OCI-LY3 (cell line): ENCODE measurements at regions not wholly inside any gene's neighbourhood (a gene's known extent, or its start where the extent isn't known, plus 50 kb on each side); places are given as distances from the start of the nearest gene placed in this dataset.

Source experiments
- H2AFZ ChIP-seq: fragments of 200-600, 300-600 bp; shearing (Covaris generic); 2 replicates; pipeline ENCODE4 v1.6.0; 2014; ENCODE audit warnings: antibody characterized with exemption, low read depth, low read length
- H3K27ac ChIP-seq: fragments of 200-600, 300-600 bp; sonication (generic); 2 replicates; pipeline ENCODE4 v1.5.1; 2014; ENCODE audit warnings: mild to moderate bottlenecking, low read length, moderate library complexity, mixed read lengths
- H3K27me3 ChIP-seq: fragments of 200-600, 300-600 bp; sonication (generic); 2 replicates; pipeline ENCODE4 v1.6.1; 2014; ENCODE audit warnings: low read depth, low read length, mixed read lengths
- H3K36me3 ChIP-seq: fragments of 200-600, 300-600 bp; sonication (generic); replicated peaks from 2 replicates; pipeline ENCODE3; 2014; ENCODE audit warnings: low read depth, low read length, mixed read lengths
- H3K4me1 ChIP-seq: fragments of 300-600, 200-600 bp; sonication (generic); 2 replicates; pipeline ENCODE4 v1.6.1; 2014; ENCODE audit warnings: low read length, mixed read lengths
- H3K4me2 ChIP-seq: fragments of 200-600, 300-600 bp; sonication (generic); 2 replicates; pipeline ENCODE4 v1.6.1; 2014; ENCODE audit warnings: low read length, mixed read lengths
- H3K4me3 ChIP-seq: fragments of 300-600, 200-600 bp; sonication (generic); 2 replicates; pipeline ENCODE4 v1.5.1; 2014; ENCODE audit warnings: antibody characterized with exemption, mild to moderate bottlenecking, low read length, moderate library complexity
- H3K79me2 ChIP-seq: fragments of 300-600, 200-600 bp; shearing (Covaris generic); 2 replicates; pipeline ENCODE4 v1.6.1; 2014; ENCODE audit warnings: mild to moderate bottlenecking, low read length, mixed read lengths
- H3K9ac ChIP-seq: fragments of 300-600, 200-600 bp; shearing (Covaris generic); 2 replicates; pipeline ENCODE4 v1.6.0; 2014; ENCODE audit warnings: mild to moderate bottlenecking, low read length, moderate library complexity
- H3K9me3 ChIP-seq: fragments of 200-600, 300-600 bp; shearing (Covaris generic); 2 replicates; pipeline ENCODE4 v1.6.1; 2014; ENCODE audit warnings: low read length, mixed read lengths; ENCODE audit not compliant: insufficient read depth
- H4K20me1 ChIP-seq: fragments of 200-600, 300-600 bp; sonication (generic); 2 replicates; pipeline ENCODE4 v1.6.1; 2016; ENCODE audit warnings: low read length, mixed read lengths; ENCODE audit not compliant: insufficient read depth
- CTCF ChIP-seq: fragments of 200-600, 300-600 bp; sonication (generic); IDR thresholded peaks from 2 replicates; pipeline ENCODE4 v1.5.1; 2014; ENCODE audit warnings: antibody characterized with exemption, low read length, low read depth
- EZH2phosphoT487 ChIP-seq: fragments of 200-600 bp; shearing (Covaris generic); IDR thresholded peaks from 2 replicates; pipeline ENCODE4 v1.6.1; 2018; ENCODE audit warnings: antibody characterized with exemption, mixed run types, low read depth

- H3K27me3 ChIP-seq = no peaks in the 10 kb centered on the region
- no peaks in the 10 kb centered on the region for H3K36me3 ChIP-seq
- no peak overlapping the region for H3K9ac ChIP-seq
Observed at GRCh38 chr2:53021292-53021691, 746.3 kb upstream of the CHAC2 start.

GRCh38 chr2:53018825-53019425 lies 748.7 kb upstream of the CHAC2 start:
- Histone ChIP-seq H3K79me2 (no peaks in the 10 kb centered on the region), H3K9ac (no peak overlapping the region), H3K9me3 (no peaks in the 10 kb centered on the region), H3K4me3 (no peak overlapping the region), H2AFZ (no peak overlapping the region), H3K27ac (no peak overlapping the region), H3K36me3 (no peaks in the 10 kb centered on the region), H3K4me1 (0 out of 2 replicates have a peak, but pooled peaks cover 4% of the 10 kb centered on the region), H3K4me2 (no peak overlapping the region), H4K20me1 (no peaks in the 10 kb centered on the region), H3K27me3 (no peaks in the 10 kb centered on the region)
- TF ChIP-seq EZH2phosphoT487 (no peak), CTCF (peak; percentile 42)

More at GRCh38 chr2:53021292-53021691, 746.3 kb upstream of the CHAC2 start:
- Histone ChIP-seq H3K4me1 (0 out of 2 replicates have a peak, but pooled peaks cover 4% of the 10 kb centered on the region), H3K27ac (no peak overlapping the region), H2AFZ (no peak overlapping the region), H4K20me1 (no peaks in the 10 kb centered on the region), H3K9me3 (no peaks in the 10 kb centered on the region), H3K4me2 (no peak overlapping the region), H3K4me3 (no peak overlapping the region), H3K79me2 (no peaks in the 10 kb centered on the region)
- TF ChIP-seq EZH2phosphoT487 (no peak), CTCF (no peak)

GRCh38 chr2:53006980-53007379 lies 760.6 kb upstream of the CHAC2 start:
- Histone ChIP-seq H3K27me3 (no peaks in the 10 kb centered on the region), H3K4me1 (peaks cover 29% of the 10 kb centered on the region), H3K79me2 (no peaks in the 10 kb centered on the region), H3K9ac (no peak overlapping the region), H3K36me3 (no peaks in the 10 kb centered on the region), H4K20me1 (no peaks in the 10 kb centered on the region), H3K4me2 (no peak overlapping the region), H3K27ac (no peak overlapping the region), H3K9me3 (no peaks in the 10 kb centered on the region), H2AFZ (no peak overlapping the region), H3K4me3 (no peak overlapping the region)
- TF ChIP-seq EZH2phosphoT487 (no peak), CTCF (no peak)

DNA sequence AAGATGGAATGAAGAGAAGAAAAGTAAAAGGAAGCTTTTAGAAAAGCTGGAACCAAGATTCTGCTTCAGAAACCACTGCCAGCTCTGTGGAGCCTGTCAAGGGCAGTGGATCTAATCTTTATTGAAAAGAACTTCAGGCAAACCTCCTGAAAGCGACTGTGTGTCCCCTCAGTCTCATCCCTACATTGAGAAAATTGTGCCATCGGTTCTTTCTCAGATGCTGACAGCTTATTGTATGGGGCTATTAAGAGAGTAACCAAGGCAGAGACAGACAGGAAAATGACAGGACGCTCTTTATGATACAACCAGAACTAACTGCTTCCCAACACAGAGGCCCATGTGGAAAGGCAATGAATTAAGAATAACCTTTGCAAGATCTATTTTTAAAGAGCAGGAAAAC lies 763.2 kb upstream of the CHAC2 start:
- no peak overlapping the region for H3K9ac ChIP-seq
- no peak overlapping the region for H3K4me3 ChIP-seq
- H3K79me2 ChIP-seq = no peaks in the 10 kb centered on the region

More for the DNA sequence above, 763.2 kb upstream of the CHAC2 start:
- Histone ChIP-seq H3K4me2 (no peak overlapping the region), H4K20me1 (no peaks in the 10 kb centered on the region), H3K4me1 (peaks cover 37% of the 10 kb centered on the region), H3K9me3 (no peaks in the 10 kb centered on the region), H2AFZ (no peak overlapping the region), H3K27me3 (no peaks in the 10 kb centered on the region), H3K27ac (no peak overlapping the region), H3K36me3 (no peaks in the 10 kb centered on the region)
- TF ChIP-seq EZH2phosphoT487 = no peak
- no peak for TF ChIP-seq CTCF
